GM10266 (cell line): ENCODE measurements at regions not wholly inside any gene's neighbourhood (a gene's known extent, or its start where the extent isn't known, plus 50 kb on each side); places are given as distances from the start of the nearest gene placed in this dataset.
"Not testable (repeated sequence)": the region's sequence is repeated elsewhere in the genome, so short reads cannot be mapped to it uniquely, and the experiment has no call there.

Source experiments
- DNase-seq: peaks from one replicate; pipeline ENCODE4 v3.0.0; 2012; ENCODE audit errors: extremely low spot score
- CTCF ChIP-seq: IDR thresholded peaks from 2 replicates; pipeline ENCODE4 v1.5.1; 2012; ENCODE audit warnings: mild to moderate bottlenecking, low read depth; ENCODE audit not compliant: control insufficient read depth, insufficient read depth; ENCODE audit errors: missing control alignments

DNA sequence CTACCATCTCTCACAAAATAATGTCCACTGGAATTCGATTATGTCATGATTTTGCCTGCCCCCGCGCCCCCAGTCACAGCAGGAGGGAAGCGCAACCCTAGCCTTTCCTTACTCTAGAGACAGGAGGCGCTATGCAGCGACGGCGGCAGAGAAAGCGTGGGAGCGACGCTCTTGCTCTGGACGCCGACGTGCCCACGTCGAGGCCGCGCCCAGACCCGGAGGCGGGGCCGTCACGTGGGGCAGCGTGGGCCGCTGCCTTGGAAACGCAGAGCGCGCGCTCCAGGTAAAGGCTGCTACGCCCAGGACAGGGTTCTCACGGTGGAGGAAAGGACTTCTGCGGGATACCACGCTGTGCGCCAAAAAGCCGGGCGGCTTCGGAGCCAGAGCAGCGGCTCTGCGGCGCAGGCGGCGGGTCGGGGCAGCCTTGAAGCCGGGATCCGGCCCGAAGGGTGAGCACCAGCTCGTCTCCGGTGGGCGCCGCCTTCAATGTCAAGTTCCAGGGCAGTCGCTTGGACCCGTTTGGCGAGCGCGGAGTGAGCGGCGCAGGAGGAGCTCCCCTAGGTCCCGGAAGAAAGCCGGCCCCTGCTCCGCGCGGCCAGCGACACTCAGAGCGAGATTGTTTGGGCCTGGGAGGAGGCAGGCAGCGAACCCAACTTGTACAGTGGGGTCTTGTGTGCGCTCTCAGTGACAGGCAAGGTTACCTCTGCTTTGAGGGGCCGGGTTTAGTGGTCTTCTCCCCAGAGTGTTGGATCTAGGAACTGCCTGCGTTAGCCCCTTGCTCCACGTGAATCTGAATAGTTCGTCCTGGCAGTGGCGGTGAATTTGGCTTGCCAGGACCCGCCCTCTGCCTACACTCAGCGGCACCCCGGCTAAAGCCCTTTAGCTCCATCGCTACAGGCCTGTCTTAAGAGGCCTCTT is 121.7 kb downstream of the MRPL57 start:
- peak; percentile 97 for TF ChIP-seq CTCF

DNA sequence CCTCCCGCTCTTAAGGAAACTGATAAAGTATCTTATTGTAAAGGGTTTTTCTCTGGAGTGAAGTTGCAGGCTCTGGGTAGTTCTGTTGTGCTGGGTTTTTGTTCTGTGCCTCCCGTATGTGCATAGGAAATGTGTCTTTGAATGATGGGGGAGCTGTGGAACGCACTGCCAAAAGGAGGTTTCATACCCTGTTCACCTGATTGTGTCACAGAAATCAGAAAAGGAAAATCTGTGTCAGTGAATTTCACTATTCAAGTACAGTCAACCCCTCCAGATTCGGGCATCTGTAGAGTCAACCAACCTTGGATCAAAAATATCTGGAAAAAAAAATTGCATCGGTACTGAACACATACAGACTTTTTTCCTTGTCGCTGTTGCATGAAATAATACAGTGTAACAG is 127.8 kb downstream of the MRPL57 start:
- DNase-seq: no peak
- no peak for TF ChIP-seq CTCF

More for the DNA sequence above, 121.7 kb downstream of the MRPL57 start:
- DNase-seq: peak; percentile 92

DNA sequence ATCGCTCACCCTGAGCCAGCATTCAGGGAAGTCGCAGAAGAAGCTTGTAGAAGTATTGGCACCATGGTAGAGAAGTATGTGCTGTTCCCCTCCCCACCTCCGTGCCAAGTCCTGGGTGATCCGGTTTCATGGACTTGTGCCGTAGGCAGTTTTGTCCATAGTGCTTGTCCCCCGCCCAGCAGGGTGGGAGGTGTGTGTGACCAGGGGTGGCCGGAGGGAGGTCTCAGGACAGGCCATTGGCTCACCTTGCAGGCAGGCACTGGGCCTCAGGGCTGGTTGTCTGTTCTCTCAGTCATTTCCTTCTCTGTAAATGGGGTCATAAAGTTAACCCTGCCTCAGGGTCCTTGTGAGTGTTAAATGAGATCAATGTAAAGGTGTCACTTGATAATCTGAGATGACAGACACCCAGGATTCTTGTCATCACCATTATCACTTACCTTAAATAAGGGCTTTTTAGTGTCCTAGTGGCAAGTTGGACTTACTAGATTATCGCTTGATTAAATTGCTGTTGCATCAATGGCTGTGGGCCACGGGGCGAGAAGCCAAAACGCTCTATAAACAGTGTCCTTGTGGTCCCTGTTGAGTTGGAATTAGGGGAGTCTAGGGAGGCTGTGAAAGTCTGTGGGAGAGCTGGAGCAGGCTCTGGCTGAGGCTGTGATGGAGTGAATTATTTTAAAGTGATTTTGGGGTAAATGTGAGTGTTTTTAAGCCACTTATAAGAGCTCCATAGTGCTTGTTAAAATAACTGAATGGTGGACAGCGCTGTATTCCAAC is 130.0 kb downstream of the MRPL57 start:
- not testable (repeated sequence) for DNase-seq

- not testable (repeated sequence) for DNase-seq
Observed at GRCh38 chr13:21307158-21307557, 130.7 kb downstream of the MRPL57 start.

- no peak for DNase-seq
- no peak for TF ChIP-seq CTCF
Observed at GRCh38 chr13:21308906-21309305, 132.4 kb downstream of the MRPL57 start.

GRCh38 chr13:21309542-21310172 is 133.2 kb downstream of the MRPL57 start:
- no peak for DNase-seq
- TF ChIP-seq CTCF: no peak

DNA sequence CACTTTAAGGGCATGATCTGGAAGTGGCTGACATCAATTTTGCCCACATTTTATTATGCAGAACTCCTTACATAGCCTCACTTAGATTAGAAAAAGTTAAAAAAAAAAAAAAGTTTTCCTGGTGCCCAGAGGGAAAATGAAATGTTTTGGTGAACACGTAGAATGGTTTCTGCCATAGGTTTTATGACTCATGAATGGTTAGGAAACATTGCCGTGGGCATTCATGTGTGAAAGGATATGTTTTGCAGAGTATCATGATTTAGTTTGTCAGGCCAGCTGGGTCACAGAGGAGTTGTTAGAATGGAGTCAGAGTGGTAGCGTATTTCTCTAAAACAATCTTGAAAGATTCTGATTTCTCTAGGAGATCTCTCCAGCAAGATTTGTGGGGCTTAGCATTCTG is 133.8 kb downstream of the MRPL57 start:
- DNase-seq: no peak
- no peak for TF ChIP-seq CTCF

DNA sequence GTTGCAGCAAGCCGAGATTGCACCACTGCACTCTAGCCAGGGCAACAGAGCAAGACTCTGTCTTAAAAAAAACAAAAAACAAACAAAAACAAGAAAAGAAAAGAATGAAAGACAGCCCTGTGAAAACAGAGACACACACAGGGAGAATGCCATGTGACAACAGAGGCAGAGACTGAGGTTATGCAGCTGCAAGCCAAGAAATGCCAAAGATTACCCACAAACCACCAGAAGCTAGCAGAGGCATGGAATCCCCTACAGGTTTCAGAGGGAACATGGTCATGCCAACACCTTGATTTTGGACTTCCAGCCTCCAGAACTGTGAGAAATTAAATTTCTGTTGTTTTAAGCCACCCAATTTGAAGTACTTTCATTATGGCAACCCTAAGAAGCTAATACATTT is 138.5 kb downstream of the MRPL57 start:
- not testable (repeated sequence) for DNase-seq
